H9 (cell line): ENCODE measurements at regions not wholly inside any gene's neighbourhood (a gene's known extent, or its start where the extent isn't known, plus 50 kb on each side); places are given as distances from the start of the nearest gene placed in this dataset.

ENCODE experiments used
- DNase-seq: peaks from one replicate; pipeline ENCODE4 v3.0.0-alpha.2; 2017
- H2AFZ ChIP-seq: one replicate; pipeline ENCODE4 v1.6.1; 2013; ENCODE audit warnings: mild to moderate bottlenecking, low read length, control low read depth, moderate library complexity
- H2AK5ac ChIP-seq: 2 replicates; pipeline ENCODE4 v1.6.1; 2013; ENCODE audit warnings: low read length, control low read depth, mixed read lengths; ENCODE audit not compliant: insufficient read length
- H2BK120ac ChIP-seq: one replicate; pipeline ENCODE4 v1.6.1; 2013; ENCODE audit warnings: low read depth, mild to moderate bottlenecking, low read length, control low read depth, inconsistent platforms; ENCODE audit not compliant: poor library complexity, severe bottlenecking
- H2BK12ac ChIP-seq: 2 replicates; pipeline ENCODE4 v1.6.1; 2013; ENCODE audit warnings: low read length, control low read depth, mixed read lengths, low read depth; ENCODE audit not compliant: insufficient read length
- H2BK15ac ChIP-seq: 2 replicates; pipeline ENCODE4 v1.6.1; 2013; ENCODE audit warnings: low read depth, low read length, control low read depth
- H2BK20ac ChIP-seq: one replicate; pipeline ENCODE4 v1.6.1; 2013; ENCODE audit warnings: low read depth, mild to moderate bottlenecking, low read length, control low read depth, inconsistent platforms; ENCODE audit not compliant: poor library complexity, severe bottlenecking
- H2BK5ac ChIP-seq: 2 replicates; pipeline ENCODE4 v1.6.1; 2013; ENCODE audit warnings: low read length, control low read depth, mixed read lengths; ENCODE audit not compliant: insufficient read length
- H3K14ac ChIP-seq: 2 replicates; pipeline ENCODE4 v1.6.1; 2013; ENCODE audit warnings: low read length, control low read depth; ENCODE audit not compliant: insufficient read depth
- H3K18ac ChIP-seq: 2 replicates; pipeline ENCODE4 v1.6.1; 2013; ENCODE audit warnings: low read depth, mild to moderate bottlenecking, mixed read lengths, low read length, control low read depth; ENCODE audit not compliant: insufficient read length
- H3K23ac ChIP-seq: 2 replicates; pipeline ENCODE4 v1.6.1; 2013; ENCODE audit warnings: low read length, control low read depth, mixed read lengths, low read depth; ENCODE audit not compliant: insufficient read length
- H3K23me2 ChIP-seq: 2 replicates; pipeline ENCODE4 v1.6.1; 2013; ENCODE audit warnings: low read depth, mild to moderate bottlenecking, mixed read lengths, low read length, control low read depth; ENCODE audit not compliant: insufficient read length, poor library complexity, severe bottlenecking
- H3K27ac ChIP-seq: 2 replicates; pipeline ENCODE4 v1.5.1; 2013; ENCODE audit warnings: low read length, control low read depth, mixed read lengths, low read depth; ENCODE audit not compliant: insufficient read length
- H3K27me3 ChIP-seq: 2 replicates; pipeline ENCODE4 v1.6.1; 2013; ENCODE audit warnings: low read length, control low read depth, inconsistent platforms; ENCODE audit not compliant: insufficient read depth
- H3K4ac ChIP-seq: 2 replicates; pipeline ENCODE4 v1.6.1; 2013; ENCODE audit warnings: low read depth, mild to moderate bottlenecking, control low read depth, inconsistent platforms, low read length, moderate library complexity
- H3K4me1 ChIP-seq: 2 replicates; pipeline ENCODE4 v1.6.1; 2013; ENCODE audit warnings: low read length, control low read depth, inconsistent platforms; ENCODE audit not compliant: insufficient read depth
- H3K4me2 ChIP-seq: 2 replicates; pipeline ENCODE4 v1.6.1; 2013; ENCODE audit warnings: low read length, control low read depth, mixed read lengths; ENCODE audit not compliant: insufficient read length, insufficient read depth
- H3K56ac ChIP-seq: 2 replicates; pipeline ENCODE4 v1.6.1; 2013; ENCODE audit warnings: low read depth, mild to moderate bottlenecking, mixed read lengths, low read length, control low read depth; ENCODE audit not compliant: insufficient read length
- H3K79me1 ChIP-seq: 2 replicates; pipeline ENCODE4 v1.6.1; 2013; ENCODE audit warnings: low read depth, mild to moderate bottlenecking, moderate library complexity, low read length, control low read depth, inconsistent platforms; ENCODE audit not compliant: insufficient read depth, poor library complexity, severe bottlenecking
- H3K79me2 ChIP-seq: 2 replicates; pipeline ENCODE4 v1.6.1; 2013; ENCODE audit warnings: low read length, control low read depth, inconsistent platforms; ENCODE audit not compliant: insufficient read depth
- H3K9ac ChIP-seq: 2 replicates; pipeline ENCODE4 v1.6.1; 2013; ENCODE audit warnings: low read length, control low read depth, mixed read lengths; ENCODE audit not compliant: insufficient read length; ENCODE audit errors: extremely low read depth
- H3K9me3 ChIP-seq: one replicate; pipeline ENCODE4 v1.6.1; 2013; ENCODE audit warnings: low read depth, low read length, inconsistent platforms; ENCODE audit not compliant: control insufficient read depth
- H3T11ph ChIP-seq: one replicate; pipeline ENCODE4 v1.6.1; 2013; ENCODE audit warnings: mild to moderate bottlenecking, low read length, control low read depth, inconsistent platforms
- H4K20me1 ChIP-seq: one replicate; pipeline ENCODE4 v1.6.1; 2013; ENCODE audit not compliant: control insufficient read depth, insufficient read length, insufficient read depth
- H4K5ac ChIP-seq: 2 replicates; pipeline ENCODE4 v1.6.1; 2013; ENCODE audit warnings: low read depth, mild to moderate bottlenecking, mixed read lengths, low read length, control low read depth; ENCODE audit not compliant: insufficient read length
- H4K8ac ChIP-seq: replicated peaks from 2 replicates; pipeline ENCODE4 v1.6.1; 2013; ENCODE audit warnings: low read length, control low read depth, mixed read lengths, low read depth; ENCODE audit not compliant: insufficient read length
- H4K91ac ChIP-seq: 2 replicates; pipeline ENCODE4 v1.6.1; 2013; ENCODE audit warnings: low read depth, mild to moderate bottlenecking, moderate library complexity, mixed read lengths, low read length, control low read depth; ENCODE audit not compliant: insufficient read length
- H3K27ac Mint-ChIP-seq, 3 experiments: 2 replicates in 2 of 3; 3 replicates in 1 of 3; pipeline ENCODE4 v1.8.0; 2020 to 2021; ENCODE audit warnings: mixed read lengths in 3 of 3, mild to moderate bottlenecking in 1 of 3, moderate library complexity in 1 of 3
- H3K27me3 Mint-ChIP-seq: 2 replicates; pipeline ENCODE4 v1.8.0; 2021; ENCODE audit warnings: low read depth, mild to moderate bottlenecking, moderate library complexity, mixed read lengths
- H3K36me3 Mint-ChIP-seq, 3 experiments: 2 replicates in 2 of 3; 3 replicates in 1 of 3; pipeline ENCODE4 v1.8.0; 2020 to 2021; ENCODE audit warnings: low read depth in 3 of 3, mixed read lengths in 3 of 3; ENCODE audit not compliant: insufficient read depth in 1 of 3
- H3K4me1 Mint-ChIP-seq, 2 experiments: 2 replicates each; pipeline ENCODE4 v1.8.0; 2020; ENCODE audit warnings: mixed read lengths in 2 of 2
- H3K4me3 Mint-ChIP-seq, 2 experiments: 2 replicates in 1 of 2; 3 replicates in 1 of 2; pipeline ENCODE4 v1.8.0; 2020 to 2021; ENCODE audit warnings: mild to moderate bottlenecking in 2 of 2, mixed read lengths in 2 of 2, moderate library complexity in 1 of 2
- H3K9me3 Mint-ChIP-seq, 2 experiments: 2 replicates in 1 of 2; 3 replicates in 1 of 2; pipeline ENCODE4 v1.8.0; 2020; ENCODE audit warnings: mild to moderate bottlenecking in 2 of 2, mixed read lengths in 2 of 2, moderate library complexity in 1 of 2
- WGBS: extraction: QIAGEN DNeasy Blood & Tissue Kit; methylation state at CpG from one replicate; pipeline ENCODE4 v1.1.7; 2013; ENCODE audit warnings: missing lambda C conversion rate, low lambda C conversion rate, mixed read lengths; ENCODE audit not compliant: insufficient read length; ENCODE audit errors: extremely low coverage; 5-methylcytosine and 5-hydroxymethylcytosine counted together
- TF ChIP-seq, protein P1 (sequence below): fragments of 200-600 bp; sonication (generic); conservative IDR thresholded peaks from 3 replicates; pipeline ENCODE4 v1.8.0; 2021; ENCODE audit warnings: antibody characterized with exemption, mild to moderate bottlenecking

- H3K23ac ChIP-seq, result no peak overlapping the region
- no peak overlapping the region for H3K27ac ChIP-seq
- no peak overlapping the region for H2BK12ac ChIP-seq
- H3K4me1 ChIP-seq, result no peaks in the 10 kb centered on the region
- H2BK15ac ChIP-seq, result no peak overlapping the region
- no peak overlapping the region for H2BK5ac ChIP-seq
- no peak overlapping the region for H3K18ac ChIP-seq
- no peak overlapping the region for H4K5ac ChIP-seq
- no CpG with 5 or more reads among the region's 3 CpGs for WGBS
- H3K79me2 ChIP-seq, result no peaks in the 10 kb centered on the region
- no peaks in the 10 kb centered on the region for H3K27me3 ChIP-seq
- Mint-ChIP-seq H3K36me3 (0 out of 7 replicates have a peak, but pooled peaks cover 0 to 3% (median 0%) of the 10 kb centered on the region in 3 experiments), H3K9me3 (no peaks in the 10 kb centered on the region; a peak in 2 of 5 replicates), H3K27ac (0 out of 7 replicates have a peak overlapping the region, but pooled peaks of 1 of the 3 experiments have one; percentile 24), H3K27me3 (no peaks in the 10 kb centered on the region), H3K4me3 (no peak overlapping the region), H3K4me1 (no peaks in the 10 kb centered on the region)
- H3K79me1 ChIP-seq, result no peaks in the 10 kb centered on the region
- H2AK5ac ChIP-seq, result no peak overlapping the region
- H3K4me2 ChIP-seq, result no peak overlapping the region
- H2BK120ac ChIP-seq, result no peak overlapping the region
- no peak for DNase-seq
- TF ChIP-seq, protein P1, sequence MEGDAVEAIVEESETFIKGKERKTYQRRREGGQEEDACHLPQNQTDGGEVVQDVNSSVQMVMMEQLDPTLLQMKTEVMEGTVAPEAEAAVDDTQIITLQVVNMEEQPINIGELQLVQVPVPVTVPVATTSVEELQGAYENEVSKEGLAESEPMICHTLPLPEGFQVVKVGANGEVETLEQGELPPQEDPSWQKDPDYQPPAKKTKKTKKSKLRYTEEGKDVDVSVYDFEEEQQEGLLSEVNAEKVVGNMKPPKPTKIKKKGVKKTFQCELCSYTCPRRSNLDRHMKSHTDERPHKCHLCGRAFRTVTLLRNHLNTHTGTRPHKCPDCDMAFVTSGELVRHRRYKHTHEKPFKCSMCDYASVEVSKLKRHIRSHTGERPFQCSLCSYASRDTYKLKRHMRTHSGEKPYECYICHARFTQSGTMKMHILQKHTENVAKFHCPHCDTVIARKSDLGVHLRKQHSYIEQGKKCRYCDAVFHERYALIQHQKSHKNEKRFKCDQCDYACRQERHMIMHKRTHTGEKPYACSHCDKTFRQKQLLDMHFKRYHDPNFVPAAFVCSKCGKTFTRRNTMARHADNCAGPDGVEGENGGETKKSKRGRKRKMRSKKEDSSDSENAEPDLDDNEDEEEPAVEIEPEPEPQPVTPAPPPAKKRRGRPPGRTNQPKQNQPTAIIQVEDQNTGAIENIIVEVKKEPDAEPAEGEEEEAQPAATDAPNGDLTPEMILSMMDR, result no peak
- no peak overlapping the region for H3K9ac ChIP-seq
- no peak overlapping the region for H2BK20ac ChIP-seq
- no peak overlapping the region for H3K4ac ChIP-seq
- H4K8ac ChIP-seq, result no peak overlapping the region
- H4K20me1 ChIP-seq, result no peaks in the 10 kb centered on the region
- H3K56ac ChIP-seq, result no peak overlapping the region
- H2AFZ ChIP-seq, result no peak overlapping the region
- H4K91ac ChIP-seq, result no peak overlapping the region
- no peaks in the 10 kb centered on the region for H3K9me3 ChIP-seq
- H3K14ac ChIP-seq, result no peak overlapping the region
- H3T11ph ChIP-seq, result no peak overlapping the region
- H3K23me2 ChIP-seq, result no peaks in the 10 kb centered on the region
Observed at GRCh38 chr7:79868010-79868409, 266.6 kb upstream of the GNAI1 start.
